ENCODE measurements at regions not wholly inside any gene's neighbourhood (a gene's known extent, or its start where the extent isn't known, plus 50 kb on each side); places are given as distances from the start of the nearest gene placed in this dataset.

DNA sequence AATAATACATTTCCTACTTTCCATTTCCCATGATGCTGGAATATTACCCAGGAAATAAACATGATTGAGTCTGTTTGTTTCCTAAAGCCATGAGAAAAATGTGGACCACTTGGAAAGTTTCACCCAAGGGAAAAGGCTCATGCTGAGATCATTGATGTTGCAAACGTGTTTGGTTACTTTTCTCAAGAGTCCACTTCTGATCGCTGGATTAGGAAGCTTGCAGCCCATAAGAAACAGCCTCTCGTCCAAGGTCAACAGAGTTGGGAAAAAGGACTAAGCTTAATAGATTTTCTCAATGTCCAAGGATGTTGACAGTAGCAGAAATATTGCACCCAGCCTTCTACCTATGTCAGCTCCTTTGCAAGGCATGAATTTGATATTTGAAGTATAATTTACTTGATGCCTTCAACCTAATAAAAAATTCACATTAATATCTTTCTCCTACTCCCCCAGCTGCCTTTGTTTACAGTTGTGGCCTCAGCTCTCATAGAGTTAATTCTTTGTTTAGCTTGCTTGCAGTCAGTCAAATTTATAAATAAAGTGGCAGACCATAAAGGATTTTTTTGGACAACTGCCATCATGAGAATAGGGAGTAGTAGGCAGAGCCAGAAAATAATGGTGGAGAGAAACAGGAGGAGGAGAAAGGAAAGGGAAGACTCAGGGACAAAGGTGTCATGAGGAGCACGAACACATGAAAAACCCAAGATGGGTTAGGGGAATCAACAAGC, 65.6 kb upstream of the BLTP1 start:
- TF ChIP-seq CTCF (conservative IDR thresholded peaks at IDR 0.05; ENCODE audit: low read depth, low read length) (no peak), EZH2 (IDR thresholded peaks at IDR 0.05; ENCODE audit: borderline replicate concordance, low read depth, low read length, poor library complexity, severe bottlenecking) (no peak)
